ENCODE measurements at regions not wholly inside any gene's neighbourhood (a gene's known extent, or its start where the extent isn't known, plus 50 kb on each side); places are given as distances from the start of the nearest gene placed in this dataset.

DNA sequence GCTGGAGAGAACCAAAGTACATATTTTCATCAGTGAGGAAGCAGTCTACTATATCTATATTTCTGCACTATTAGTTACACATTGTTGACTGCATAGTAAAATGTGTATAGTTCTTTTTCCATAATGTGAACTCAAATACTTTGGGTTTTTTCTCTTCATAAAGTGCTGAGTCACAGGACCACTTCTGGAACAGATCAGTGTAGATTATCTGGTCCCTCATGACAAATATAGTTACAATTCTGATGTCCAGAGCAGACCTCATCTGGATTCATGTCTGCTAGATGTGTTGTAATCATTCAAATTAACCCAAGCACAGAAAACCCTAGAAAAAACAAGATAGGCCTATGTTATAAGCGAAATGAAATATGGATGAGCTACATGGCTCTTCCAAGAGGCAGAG, 171.4 kb downstream of the SUCLA2 start:
- Mint-ChIP-seq H3K27ac (no peak overlapping the region), H3K27me3 (no peaks in the 10 kb centered on the region), H3K4me3 (ENCODE audit: low read depth) (no peak overlapping the region), H3K4me1 (ENCODE audit: low read depth) (peaks cover 2% of the 10 kb centered on the region), H3K9me3 (ENCODE audit: low read depth) (peaks cover 3% of the 10 kb centered on the region), H3K36me3 (ENCODE audit: insufficient read depth) (no peaks in the 10 kb centered on the region)
- DNase-seq (ENCODE audit: low spot score, unreplicated experiment): no peak
- TF ChIP-seq, protein P1, sequence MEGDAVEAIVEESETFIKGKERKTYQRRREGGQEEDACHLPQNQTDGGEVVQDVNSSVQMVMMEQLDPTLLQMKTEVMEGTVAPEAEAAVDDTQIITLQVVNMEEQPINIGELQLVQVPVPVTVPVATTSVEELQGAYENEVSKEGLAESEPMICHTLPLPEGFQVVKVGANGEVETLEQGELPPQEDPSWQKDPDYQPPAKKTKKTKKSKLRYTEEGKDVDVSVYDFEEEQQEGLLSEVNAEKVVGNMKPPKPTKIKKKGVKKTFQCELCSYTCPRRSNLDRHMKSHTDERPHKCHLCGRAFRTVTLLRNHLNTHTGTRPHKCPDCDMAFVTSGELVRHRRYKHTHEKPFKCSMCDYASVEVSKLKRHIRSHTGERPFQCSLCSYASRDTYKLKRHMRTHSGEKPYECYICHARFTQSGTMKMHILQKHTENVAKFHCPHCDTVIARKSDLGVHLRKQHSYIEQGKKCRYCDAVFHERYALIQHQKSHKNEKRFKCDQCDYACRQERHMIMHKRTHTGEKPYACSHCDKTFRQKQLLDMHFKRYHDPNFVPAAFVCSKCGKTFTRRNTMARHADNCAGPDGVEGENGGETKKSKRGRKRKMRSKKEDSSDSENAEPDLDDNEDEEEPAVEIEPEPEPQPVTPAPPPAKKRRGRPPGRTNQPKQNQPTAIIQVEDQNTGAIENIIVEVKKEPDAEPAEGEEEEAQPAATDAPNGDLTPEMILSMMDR (IDR thresholded peaks at IDR 0.05; ENCODE audit: unreplicated experiment): no peak

DNA sequence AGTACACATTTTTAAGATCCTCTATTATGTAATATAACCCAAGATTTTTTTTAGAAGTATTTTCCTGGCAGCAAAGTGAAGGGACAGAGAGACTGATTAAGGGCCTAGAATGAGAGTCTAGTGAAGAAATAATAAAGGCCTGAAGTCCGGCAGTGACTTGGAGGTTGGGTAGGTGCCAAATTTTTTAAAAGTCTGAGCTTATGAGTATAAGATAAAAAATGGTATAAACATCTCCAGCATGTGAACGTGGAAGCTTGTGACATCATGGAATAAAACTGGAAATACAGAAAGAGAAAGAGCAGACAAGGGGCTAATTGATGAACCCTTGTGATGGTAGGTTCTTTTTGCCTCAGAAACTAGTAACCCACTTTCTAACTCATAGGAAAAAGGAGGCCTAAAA, 174.6 kb downstream of the SUCLA2 start:
- Mint-ChIP-seq H3K27me3 (no peaks in the 10 kb centered on the region), H3K4me1 (ENCODE audit: low read depth) (no peaks in the 10 kb centered on the region), H3K36me3 (ENCODE audit: insufficient read depth) (no peaks in the 10 kb centered on the region), H3K9me3 (ENCODE audit: low read depth) (peaks cover 3% of the 10 kb centered on the region), H3K4me3 (ENCODE audit: low read depth) (no peak overlapping the region), H3K27ac (no peak overlapping the region)
- DNase-seq (ENCODE audit: low spot score, unreplicated experiment): no peak
- TF ChIP-seq, protein P1 (IDR thresholded peaks at IDR 0.05; ENCODE audit: unreplicated experiment): no peak

DNA sequence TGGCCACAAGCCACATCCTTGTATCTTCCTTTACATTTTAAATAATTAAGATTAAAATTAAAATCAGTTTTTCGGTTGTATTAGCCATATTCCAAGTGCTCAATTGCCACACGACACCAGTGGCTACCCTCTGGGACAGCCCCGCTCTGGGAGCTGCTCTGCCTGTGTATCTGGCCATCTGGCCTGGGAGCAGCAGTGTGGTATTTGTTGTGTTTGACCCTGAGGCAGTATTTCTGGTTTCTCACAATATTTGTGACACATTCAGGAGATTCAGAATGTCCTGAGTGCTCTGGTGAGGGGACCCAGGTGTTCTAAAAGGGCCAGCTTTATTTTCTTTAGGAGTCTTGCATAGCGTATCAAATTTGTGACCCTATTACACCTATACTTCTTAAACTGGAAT, 179.0 kb downstream of the SUCLA2 start:
- Mint-ChIP-seq H3K36me3 (ENCODE audit: insufficient read depth) (no peaks in the 10 kb centered on the region), H3K4me3 (ENCODE audit: low read depth) (no peak overlapping the region), H3K27ac (no peak overlapping the region), H3K4me1 (ENCODE audit: low read depth) (peaks cover 7% of the 10 kb centered on the region), H3K9me3 (ENCODE audit: low read depth) (peaks cover 3% of the 10 kb centered on the region), H3K27me3 (no peaks in the 10 kb centered on the region)
- TF ChIP-seq, protein P1 (IDR thresholded peaks at IDR 0.05; ENCODE audit: unreplicated experiment): no peak
- DNase-seq (ENCODE audit: low spot score, unreplicated experiment): no peak

DNA sequence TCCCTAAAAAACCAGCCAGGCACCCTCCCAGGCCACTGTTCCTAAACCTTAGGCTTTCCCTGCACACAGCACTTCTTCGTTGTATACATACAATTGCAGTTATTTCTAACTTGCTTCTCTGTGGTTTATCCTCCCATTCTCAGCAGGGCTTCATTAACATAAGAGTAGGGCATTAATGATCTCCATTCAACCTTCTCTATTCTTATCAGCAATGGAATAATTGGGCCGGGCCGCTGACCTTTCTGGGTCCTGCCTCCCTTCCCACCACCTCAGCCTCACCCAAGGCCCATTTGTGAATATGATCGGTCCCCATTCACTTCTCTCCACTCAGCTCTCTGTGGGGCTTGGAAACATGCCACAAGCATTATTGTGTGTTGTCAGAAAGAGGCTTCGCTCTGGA, 184.2 kb downstream of the SUCLA2 start:
- no peaks in the 10 kb centered on the region for H3K27me3 Mint-ChIP-seq
- no peak overlapping the region for H3K27ac Mint-ChIP-seq
- no peaks in the 10 kb centered on the region for H3K36me3 Mint-ChIP-seq (ENCODE audit: insufficient read depth)
- H3K4me3 Mint-ChIP-seq (ENCODE audit: low read depth): no peak overlapping the region
- H3K4me1 Mint-ChIP-seq (ENCODE audit: low read depth): peaks cover 9% of the 10 kb centered on the region
- H3K9me3 Mint-ChIP-seq (ENCODE audit: low read depth): no peaks in the 10 kb centered on the region
- TF ChIP-seq, protein P1 (IDR thresholded peaks at IDR 0.05; ENCODE audit: unreplicated experiment): no peak
- no peak for DNase-seq (ENCODE audit: low spot score, unreplicated experiment)

DNA sequence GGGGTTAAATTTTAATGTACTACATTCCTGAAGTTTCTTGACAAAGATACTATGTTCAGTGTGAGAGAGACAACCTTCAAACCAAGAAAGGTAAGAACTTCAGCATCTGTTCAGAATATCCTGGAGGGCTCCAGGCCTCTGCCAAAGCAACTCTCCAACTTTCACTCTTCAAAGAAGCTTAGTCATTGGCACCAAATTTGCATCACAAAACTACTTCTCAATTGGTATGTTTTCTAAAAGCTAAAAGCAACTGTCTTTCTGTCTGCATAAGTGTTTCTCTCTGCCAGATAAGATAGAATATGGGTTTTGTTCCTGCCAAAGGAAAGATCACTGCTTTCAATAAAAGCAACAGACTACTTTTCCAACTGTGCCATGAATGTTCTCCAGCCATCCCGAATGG, 187.4 kb downstream of the SUCLA2 start:
- Mint-ChIP-seq H3K4me3 (ENCODE audit: low read depth) (no peak overlapping the region), H3K9me3 (ENCODE audit: low read depth) (no peaks in the 10 kb centered on the region), H3K4me1 (ENCODE audit: low read depth) (peaks cover 12% of the 10 kb centered on the region), H3K27ac (no peak overlapping the region), H3K36me3 (ENCODE audit: insufficient read depth) (no peaks in the 10 kb centered on the region), H3K27me3 (no peaks in the 10 kb centered on the region)
- TF ChIP-seq, protein P1 (IDR thresholded peaks at IDR 0.05; ENCODE audit: unreplicated experiment): no peak
- DNase-seq (ENCODE audit: low spot score, unreplicated experiment): no peak
